ENCODE measurements at regions not wholly inside any gene's neighbourhood (a gene's known extent, or its start where the extent isn't known, plus 50 kb on each side); places are given as distances from the start of the nearest gene placed in this dataset.

- DNase-seq: no peak
Measured at GRCh38 chr13:57918913-57919312, 287.4 kb downstream of the PCDH17 start.

GRCh38 chr13:57925250-57925649 is 293.7 kb downstream of the PCDH17 start:
- DNase-seq: no peak

- no peak for DNase-seq
Measured at GRCh38 chr13:57925751-57926150, 294.2 kb downstream of the PCDH17 start.

- DNase-seq: no peak
Measured at GRCh38 chr13:57932061-57932460, 300.5 kb downstream of the PCDH17 start.

GRCh38 chr13:57933606-57934005 is 302.1 kb downstream of the PCDH17 start:
- peak; percentile 37 for DNase-seq

- no peak for DNase-seq
Measured at GRCh38 chr13:57935965-57936364, 304.4 kb downstream of the PCDH17 start.

- DNase-seq: no peak
Measured at GRCh38 chr13:57946361-57946760, 314.8 kb downstream of the PCDH17 start.

GRCh38 chr13:57948884-57949283 is 317.3 kb downstream of the PCDH17 start:
- no peak for DNase-seq

- DNase-seq: no peak
Measured at GRCh38 chr13:57969951-57970350, 338.4 kb downstream of the PCDH17 start.

- DNase-seq: no peak
Measured at GRCh38 chr13:57970404-57970803, 338.9 kb downstream of the PCDH17 start.

- DNase-seq: no peak
Measured at GRCh38 chr13:57982782-57983181, 351.2 kb downstream of the PCDH17 start.

GRCh38 chr13:57988276-57988675 is 356.7 kb downstream of the PCDH17 start:
- no peak for DNase-seq

- no peak for DNase-seq
Measured at GRCh38 chr13:57991041-57991440, 359.5 kb downstream of the PCDH17 start.

GRCh38 chr13:57992416-57992815 is 360.9 kb downstream of the PCDH17 start:
- peak; percentile 8 for DNase-seq

- peak; percentile 51 for DNase-seq
Measured at GRCh38 chr13:57996717-57997116, 365.2 kb downstream of the PCDH17 start.

GRCh38 chr13:58004751-58005150 is 373.2 kb downstream of the PCDH17 start:
- DNase-seq: no peak

GRCh38 chr13:58018020-58018419 is 386.5 kb downstream of the PCDH17 start:
- no peak for DNase-seq

GRCh38 chr13:58018865-58019264 is 387.3 kb downstream of the PCDH17 start:
- no peak for DNase-seq

GRCh38 chr13:58024103-58024502 is 392.6 kb downstream of the PCDH17 start:
- DNase-seq: no peak

- DNase-seq: peak; percentile 29
Measured at GRCh38 chr13:58025821-58026220, 394.3 kb downstream of the PCDH17 start.

- no peak for DNase-seq
Measured at GRCh38 chr13:58032676-58033460, 401.3 kb downstream of the PCDH17 start.

GRCh38 chr13:58043971-58044370 is 412.4 kb downstream of the PCDH17 start:
- no peak for DNase-seq

GRCh38 chr13:58048670-58049069 is 417.1 kb downstream of the PCDH17 start:
- DNase-seq: no peak

GRCh38 chr13:58051396-58051795 is 419.9 kb downstream of the PCDH17 start:
- DNase-seq: no peak

GRCh38 chr13:58051807-58052375 is 420.3 kb downstream of the PCDH17 start:
- no peak for DNase-seq

Data from fibroblast of upper back skin (primary cell).